ENCODE measurements at regions not wholly inside any gene's neighbourhood (a gene's known extent, or its start where the extent isn't known, plus 50 kb on each side); places are given as distances from the start of the nearest gene placed in this dataset.

DNA sequence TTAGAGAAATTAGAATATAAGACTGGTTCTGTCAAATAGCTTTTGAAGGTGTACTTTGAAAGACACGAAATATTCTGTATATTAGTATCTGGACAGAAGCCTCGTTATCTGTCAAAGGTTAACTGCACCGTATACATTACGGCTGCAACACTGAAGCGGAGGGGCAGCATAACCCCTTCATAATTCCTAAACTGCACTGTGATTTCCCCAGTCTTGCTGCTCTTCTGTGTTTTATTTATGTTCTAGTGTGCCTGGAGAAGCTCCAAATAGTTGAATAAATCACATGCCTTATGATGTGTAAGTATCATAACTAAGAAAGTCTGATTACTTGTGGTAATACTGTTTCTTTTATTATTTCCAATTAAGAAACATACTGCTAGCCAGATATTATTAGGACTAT, 285.7 kb upstream of the ROBO2 start:
- no peaks in the 10 kb centered on the region for H3K36me3 ChIP-seq
- H3K9me3 ChIP-seq (ENCODE audit: low read depth), result no peaks in the 10 kb centered on the region
- H3K27ac ChIP-seq, result no peak overlapping the region
- H3K27me3 ChIP-seq, result no peaks in the 10 kb centered on the region
- H3K4me1 ChIP-seq (ENCODE audit: low read depth), result no peaks in the 10 kb centered on the region
- no peak overlapping the region for H3K4me3 ChIP-seq
- DNase-seq (ENCODE audit: low read depth in 1 of 2, low spot score in 1 of 2), result no peak
- TF ChIP-seq, protein P1, sequence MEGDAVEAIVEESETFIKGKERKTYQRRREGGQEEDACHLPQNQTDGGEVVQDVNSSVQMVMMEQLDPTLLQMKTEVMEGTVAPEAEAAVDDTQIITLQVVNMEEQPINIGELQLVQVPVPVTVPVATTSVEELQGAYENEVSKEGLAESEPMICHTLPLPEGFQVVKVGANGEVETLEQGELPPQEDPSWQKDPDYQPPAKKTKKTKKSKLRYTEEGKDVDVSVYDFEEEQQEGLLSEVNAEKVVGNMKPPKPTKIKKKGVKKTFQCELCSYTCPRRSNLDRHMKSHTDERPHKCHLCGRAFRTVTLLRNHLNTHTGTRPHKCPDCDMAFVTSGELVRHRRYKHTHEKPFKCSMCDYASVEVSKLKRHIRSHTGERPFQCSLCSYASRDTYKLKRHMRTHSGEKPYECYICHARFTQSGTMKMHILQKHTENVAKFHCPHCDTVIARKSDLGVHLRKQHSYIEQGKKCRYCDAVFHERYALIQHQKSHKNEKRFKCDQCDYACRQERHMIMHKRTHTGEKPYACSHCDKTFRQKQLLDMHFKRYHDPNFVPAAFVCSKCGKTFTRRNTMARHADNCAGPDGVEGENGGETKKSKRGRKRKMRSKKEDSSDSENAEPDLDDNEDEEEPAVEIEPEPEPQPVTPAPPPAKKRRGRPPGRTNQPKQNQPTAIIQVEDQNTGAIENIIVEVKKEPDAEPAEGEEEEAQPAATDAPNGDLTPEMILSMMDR (IDR thresholded peaks at IDR 0.05; ENCODE audit: low read depth, low read length), result no peak

DNA sequence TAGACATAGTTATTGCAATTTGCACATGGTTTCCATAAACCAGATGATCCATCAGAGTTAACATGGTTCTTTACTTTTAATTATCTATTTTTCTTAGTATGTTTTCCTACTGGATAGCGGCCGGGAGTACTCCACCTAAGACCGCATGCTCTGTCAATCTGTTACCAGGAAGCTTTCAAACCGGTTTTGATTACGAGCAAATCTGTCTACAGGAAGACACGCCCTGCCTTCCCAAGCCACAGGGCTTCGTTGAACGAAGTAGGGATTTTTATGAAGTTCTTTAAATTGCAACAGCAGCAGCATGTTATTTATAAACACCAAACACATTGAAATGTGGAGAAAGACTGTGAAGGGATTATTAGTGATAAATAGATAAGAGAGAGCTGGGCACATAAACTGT, 283.3 kb upstream of the ROBO2 start:
- no peaks in the 10 kb centered on the region for H3K27me3 ChIP-seq
- no peak overlapping the region for H3K27ac ChIP-seq
- DNase-seq (ENCODE audit: low read depth in 1 of 2, low spot score in 1 of 2), result no peak
- H3K4me1 ChIP-seq (ENCODE audit: low read depth), result no peaks in the 10 kb centered on the region
- no peaks in the 10 kb centered on the region for H3K36me3 ChIP-seq
- no peaks in the 10 kb centered on the region for H3K9me3 ChIP-seq (ENCODE audit: low read depth)
- TF ChIP-seq, protein P1 (IDR thresholded peaks at IDR 0.05; ENCODE audit: low read depth, low read length), result no peak
- H3K4me3 ChIP-seq, result no peak overlapping the region

DNA sequence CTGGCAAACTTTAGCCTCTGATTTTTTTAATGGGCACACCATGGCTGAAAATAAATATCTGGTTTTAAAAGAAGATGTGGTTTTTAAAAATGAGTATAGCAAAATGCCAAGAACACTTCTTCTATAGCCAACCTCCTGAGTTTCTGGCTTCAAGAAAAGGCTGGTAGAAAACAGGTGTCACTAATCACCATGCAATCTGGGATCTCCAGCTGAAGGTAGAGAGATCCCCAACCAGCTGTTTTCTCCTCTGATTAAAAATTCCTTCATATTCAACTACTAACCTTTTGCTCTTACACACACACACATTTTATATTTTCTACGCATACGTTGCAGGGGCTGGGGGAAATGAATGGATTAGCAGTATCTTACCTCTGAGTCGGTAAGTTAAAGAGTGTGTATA, 279.6 kb upstream of the ROBO2 start:
- no peaks in the 10 kb centered on the region for H3K36me3 ChIP-seq
- H3K4me1 ChIP-seq (ENCODE audit: low read depth), result no peaks in the 10 kb centered on the region
- H3K27me3 ChIP-seq, result no peaks in the 10 kb centered on the region
- TF ChIP-seq, protein P1 (IDR thresholded peaks at IDR 0.05; ENCODE audit: low read depth, low read length), result no peak
- no peak for DNase-seq (ENCODE audit: low read depth in 1 of 2, low spot score in 1 of 2)
- H3K9me3 ChIP-seq (ENCODE audit: low read depth), result no peaks in the 10 kb centered on the region
- H3K27ac ChIP-seq, result no peak overlapping the region
- H3K4me3 ChIP-seq, result no peak overlapping the region

DNA sequence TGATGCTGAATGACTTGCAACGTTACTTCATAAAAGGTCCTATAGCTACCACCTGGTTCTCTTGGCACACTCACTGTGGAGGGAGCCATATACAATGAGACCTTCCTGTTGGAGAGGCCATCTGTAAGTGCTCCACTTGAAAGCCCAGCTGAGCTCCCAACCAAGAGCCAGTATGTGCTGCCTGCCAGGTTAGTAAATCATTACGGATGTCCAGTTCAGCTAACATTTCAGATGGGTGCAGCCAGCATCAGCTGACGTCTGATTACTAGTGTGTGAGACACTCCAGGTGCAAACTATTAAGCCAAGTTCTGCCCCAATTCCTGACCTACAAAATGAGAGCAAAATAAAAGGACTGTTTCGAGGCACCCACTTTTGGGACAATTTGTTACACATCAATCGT, 274.4 kb upstream of the ROBO2 start:
- DNase-seq (ENCODE audit: low read depth in 1 of 2, low spot score in 1 of 2), result no peak

DNA sequence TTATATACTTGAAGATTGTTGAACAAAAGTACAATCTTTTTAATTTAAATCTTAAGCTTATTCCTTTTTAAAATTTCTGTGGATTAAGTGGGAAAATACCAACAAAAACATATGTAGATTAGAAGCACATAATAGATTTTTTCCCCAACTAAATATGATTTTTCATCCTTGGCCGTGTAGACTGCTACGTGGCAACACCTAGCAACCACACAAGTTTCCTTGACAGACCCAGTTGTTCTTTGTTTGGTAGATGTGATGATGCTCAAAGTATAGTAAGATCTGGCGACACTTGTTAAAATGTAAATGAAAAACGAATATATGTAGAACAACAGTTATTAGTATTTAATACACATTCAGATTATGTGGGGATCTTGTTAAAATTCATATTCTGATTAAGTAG, 271.0 kb upstream of the ROBO2 start:
- TF ChIP-seq, protein P1 (IDR thresholded peaks at IDR 0.05; ENCODE audit: low read depth, low read length), result no peak
- Histone ChIP-seq H3K4me1 (ENCODE audit: low read depth) (no peaks in the 10 kb centered on the region), H3K27ac (no peak overlapping the region)

More for the DNA sequence above, 274.4 kb upstream of the ROBO2 start:
- Histone ChIP-seq H3K36me3 (no peaks in the 10 kb centered on the region), H3K9me3 (ENCODE audit: low read depth) (no peaks in the 10 kb centered on the region), H3K4me3 (no peak overlapping the region), H3K27me3 (no peaks in the 10 kb centered on the region), H3K4me1 (ENCODE audit: low read depth) (no peaks in the 10 kb centered on the region), H3K27ac (no peak overlapping the region)
- TF ChIP-seq, protein P1 (IDR thresholded peaks at IDR 0.05; ENCODE audit: low read depth, low read length), result no peak

DNA sequence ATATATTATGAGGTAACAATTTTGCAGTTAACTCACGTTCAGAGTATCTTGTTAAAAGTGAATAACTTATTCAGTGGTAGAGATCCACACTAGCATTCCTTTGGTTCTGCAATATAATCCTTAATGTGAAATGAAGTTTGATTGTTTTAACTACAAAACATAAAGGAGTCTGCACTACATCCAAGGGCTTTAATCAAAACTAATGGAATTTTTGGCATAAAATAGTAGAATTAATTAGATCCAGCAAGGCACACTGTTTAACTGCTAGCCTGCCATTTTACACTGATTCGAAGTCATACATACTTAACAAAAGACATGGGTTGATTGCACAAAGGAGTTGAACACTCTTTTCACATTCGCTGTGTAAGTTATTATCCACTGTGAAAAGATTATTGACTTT, 263.0 kb upstream of the ROBO2 start:
- Histone ChIP-seq H3K9me3 (ENCODE audit: low read depth) (no peaks in the 10 kb centered on the region), H3K36me3 (no peaks in the 10 kb centered on the region), H3K4me1 (ENCODE audit: low read depth) (no peaks in the 10 kb centered on the region), H3K27ac (no peak overlapping the region), H3K4me3 (no peak overlapping the region), H3K27me3 (no peaks in the 10 kb centered on the region)
- no peak for DNase-seq (ENCODE audit: low read depth in 1 of 2, low spot score in 1 of 2)
- TF ChIP-seq, protein P1 (IDR thresholded peaks at IDR 0.05; ENCODE audit: low read depth, low read length), result no peak

More for the DNA sequence above, 271.0 kb upstream of the ROBO2 start:
- no peaks in the 10 kb centered on the region for H3K27me3 ChIP-seq
- no peak overlapping the region for H3K4me3 ChIP-seq
- H3K36me3 ChIP-seq, result no peaks in the 10 kb centered on the region
- H3K9me3 ChIP-seq (ENCODE audit: low read depth), result no peaks in the 10 kb centered on the region
- no peak for DNase-seq (ENCODE audit: low read depth in 1 of 2, low spot score in 1 of 2)

All from cardiac muscle cell (in vitro differentiated cells and primary cell).